Left lobe of liver (tissue), 2 donors: ENCODE measurements at regions not wholly inside any gene's neighbourhood (a gene's known extent, or its start where the extent isn't known, plus 50 kb on each side); places are given as distances from the start of the nearest gene placed in this dataset.
"Not testable (repeated sequence)": the region's sequence is repeated elsewhere in the genome, so short reads cannot be mapped to it uniquely, and the experiment has no call there.

Source experiments
- ATAC-seq: fragments of 200-7000 bp; cut with Tn5 transposase; one replicate; pipeline ENCODE4 v1.9.1; 2020; ENCODE audit warnings: mild to moderate bottlenecking, moderate library complexity
- DNase-seq: peaks from one replicate; pipeline ENCODE4 v3.0.0-alpha.2; 2020; ENCODE audit warnings: low spot score
- donor health status: DM: no; HTN: no; CAD: no; lungs with moderate emphysema.
- donor health status: DM: no; HTN: yes; CAD: no.

DNA sequence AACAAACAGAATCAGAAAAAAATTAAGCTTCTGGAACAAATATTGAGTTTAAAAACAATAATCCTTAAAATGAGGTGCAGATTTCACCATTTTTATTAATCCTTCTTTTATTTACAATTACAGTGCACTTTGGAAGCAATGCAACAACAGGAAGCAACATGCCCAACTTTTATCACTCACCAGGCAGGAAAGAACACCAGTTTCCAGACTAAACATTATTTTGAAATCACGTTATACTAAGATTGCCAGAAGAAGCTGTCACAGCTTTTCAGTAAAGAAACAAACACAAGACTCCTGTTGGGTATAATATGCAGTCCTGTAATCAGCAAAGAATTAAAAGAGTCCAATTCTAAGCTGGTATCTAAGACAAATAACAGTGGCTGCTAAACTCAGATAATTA, 137.9 kb upstream of the ZC3H15 start:
- no peak for DNase-seq
- ATAC-seq, result peak; percentile 23

- DNase-seq (no peak), ATAC-seq (no peak)
Observed at GRCh38 chr2:186349508-186349907, 136.6 kb upstream of the ZC3H15 start.

- not testable (repeated sequence) for DNase-seq, ATAC-seq
Observed at GRCh38 chr2:186354160-186354559, 131.9 kb upstream of the ZC3H15 start.

- no peak for DNase-seq
- ATAC-seq, result no peak
Observed at GRCh38 chr2:186365406-186365805, 120.7 kb upstream of the ZC3H15 start.

DNA sequence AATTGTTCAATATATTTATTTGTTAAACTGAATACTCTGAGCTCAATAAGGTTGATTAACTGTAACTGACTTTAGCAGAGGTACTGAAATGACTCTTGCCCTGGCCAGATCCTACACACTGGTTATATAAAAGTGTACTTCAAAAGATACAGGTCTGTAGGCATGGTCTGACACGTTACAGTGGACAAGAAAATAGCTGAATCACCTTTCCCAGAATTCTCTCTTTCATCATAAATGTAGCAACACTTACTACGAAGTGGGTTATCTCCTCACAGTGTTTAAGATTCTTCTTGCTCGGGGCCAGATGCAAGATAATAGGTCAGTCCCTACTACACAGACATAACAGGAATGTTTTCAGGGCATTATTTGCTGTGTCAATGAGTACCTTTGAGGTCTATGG, 107.0 kb upstream of the ZC3H15 start:
- DNase-seq (no peak), ATAC-seq (peak; percentile 51)

GRCh38 chr2:186380805-186381204, 105.3 kb upstream of the ZC3H15 start:
- ATAC-seq (no peak), DNase-seq (no peak)

GRCh38 chr2:186381573-186381972, 104.5 kb upstream of the ZC3H15 start:
- no peak for DNase-seq

DNA sequence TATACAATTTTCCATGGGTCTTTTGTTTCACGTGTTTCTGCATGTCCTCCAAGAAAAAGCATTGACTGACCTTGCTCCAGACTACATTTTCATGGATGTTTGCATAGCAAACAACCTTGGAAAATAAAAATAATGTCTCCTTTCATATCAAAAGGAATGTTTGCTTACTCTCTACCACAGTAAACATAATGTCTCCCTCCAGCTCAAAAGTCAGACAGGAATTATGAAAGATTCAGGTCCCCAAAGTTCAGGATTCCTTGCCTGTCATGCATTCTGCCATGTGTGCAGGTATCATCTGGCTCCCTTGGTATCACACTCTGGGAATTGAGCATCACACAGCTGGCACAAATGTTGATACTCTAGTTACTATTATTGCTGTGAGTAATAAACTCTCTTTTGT, 103.1 kb upstream of the ZC3H15 start:
- ATAC-seq, result peak; percentile 82
- DNase-seq, result no peak

More at GRCh38 chr2:186381573-186381972, 104.5 kb upstream of the ZC3H15 start:
- ATAC-seq, result no peak

DNA sequence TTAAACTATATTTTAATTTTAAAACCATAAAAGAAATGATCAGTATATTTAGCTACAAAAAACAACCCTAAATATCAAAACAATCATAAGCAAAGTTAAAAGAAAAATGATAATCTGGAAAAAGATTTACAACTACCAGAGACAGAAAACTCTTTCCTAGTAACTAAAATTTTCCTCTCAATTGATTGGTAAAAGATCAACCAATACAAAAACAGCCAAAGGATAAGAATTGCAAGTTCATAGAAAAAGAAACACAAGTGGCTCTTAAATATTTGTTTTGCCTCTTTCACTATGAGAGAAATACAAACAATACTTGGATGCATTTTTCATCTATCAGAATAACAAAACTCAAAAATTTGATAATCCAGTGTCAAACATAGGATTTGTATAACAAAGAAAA, 101.8 kb upstream of the ZC3H15 start:
- ATAC-seq (no peak), DNase-seq (no peak)

- ATAC-seq, DNase-seq: not testable (repeated sequence)
Observed at GRCh38 chr2:186385638-186386201, 100.3 kb upstream of the ZC3H15 start.

DNA sequence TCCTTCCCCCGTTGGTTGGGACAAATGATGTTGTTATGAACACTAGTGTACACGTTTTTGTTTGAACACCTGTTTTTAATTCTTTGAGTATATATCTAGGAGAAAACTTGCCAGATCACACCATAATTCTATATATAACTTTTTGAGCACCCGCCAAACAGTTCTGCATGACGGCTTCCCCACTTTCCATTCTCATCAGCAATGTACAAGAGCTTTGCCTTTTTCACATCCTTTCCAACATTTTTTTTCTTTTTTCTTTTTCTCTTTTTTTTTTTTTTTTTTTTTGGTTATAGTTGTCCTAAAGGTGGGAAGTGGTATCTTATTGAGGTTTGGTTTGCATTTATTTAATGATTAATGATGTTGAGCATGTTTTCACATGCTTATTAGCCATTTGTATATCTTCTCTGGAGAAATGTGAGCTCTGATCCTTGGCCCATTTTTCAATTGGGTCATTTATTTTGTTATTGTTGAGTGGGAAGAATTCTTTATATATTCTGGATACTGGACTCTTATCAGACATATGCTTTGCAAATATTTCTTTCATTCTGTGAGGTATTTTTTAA, 86.9 kb upstream of the ZC3H15 start:
- DNase-seq (no peak), ATAC-seq (no peak)

- no peak for DNase-seq
- ATAC-seq, result no peak
Observed at GRCh38 chr2:186405842-186406241, 80.2 kb upstream of the ZC3H15 start.

DNA sequence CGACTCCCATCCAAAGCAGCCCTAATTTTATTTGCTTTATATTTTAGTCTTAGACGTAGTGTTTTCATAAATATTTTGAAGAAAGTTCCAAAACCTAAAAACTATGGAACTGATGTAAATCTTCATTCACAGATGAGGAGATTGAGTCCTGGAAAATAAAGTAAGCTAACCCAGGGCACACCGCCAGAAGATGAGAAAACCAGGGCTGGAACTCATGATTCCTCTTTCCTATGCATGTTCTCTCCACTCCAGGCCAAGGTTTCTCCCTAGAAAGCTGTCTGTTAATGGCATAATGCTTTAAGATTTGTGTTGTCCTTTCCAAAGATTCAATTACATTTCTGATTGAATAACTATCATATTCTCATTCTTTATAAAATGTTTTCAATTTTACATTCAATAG, 78.4 kb upstream of the ZC3H15 start:
- DNase-seq (no peak), ATAC-seq (no peak)

GRCh38 chr2:186410802-186411201, 75.3 kb upstream of the ZC3H15 start:
- DNase-seq (no peak), ATAC-seq (peak; percentile 47)

- ATAC-seq, result no peak
- no peak for DNase-seq
Observed at GRCh38 chr2:186422226-186422625, 63.8 kb upstream of the ZC3H15 start.

GRCh38 chr2:186423481-186423880, 62.6 kb upstream of the ZC3H15 start:
- DNase-seq (no peak), ATAC-seq (no peak)

DNA sequence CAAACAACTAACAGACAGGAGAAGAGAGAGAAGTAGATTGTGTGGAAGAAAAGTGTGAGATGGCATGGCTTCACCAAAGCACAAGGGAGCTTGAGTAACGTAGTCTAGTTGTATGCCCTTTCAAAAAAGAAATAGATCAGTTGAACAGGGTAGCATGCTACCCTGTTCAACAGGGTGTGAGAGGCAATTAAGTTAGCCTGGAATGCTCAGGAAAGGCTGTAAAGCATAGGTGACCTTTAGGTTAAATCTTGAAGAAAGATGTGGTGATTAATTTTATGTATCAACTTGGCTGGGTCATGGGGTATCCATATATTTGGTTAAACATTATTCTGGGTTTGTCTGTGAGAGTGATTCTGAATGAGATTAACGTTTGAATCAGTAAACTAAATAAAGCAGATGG, 61.8 kb upstream of the ZC3H15 start:
- no peak for ATAC-seq
- DNase-seq, result no peak

DNA sequence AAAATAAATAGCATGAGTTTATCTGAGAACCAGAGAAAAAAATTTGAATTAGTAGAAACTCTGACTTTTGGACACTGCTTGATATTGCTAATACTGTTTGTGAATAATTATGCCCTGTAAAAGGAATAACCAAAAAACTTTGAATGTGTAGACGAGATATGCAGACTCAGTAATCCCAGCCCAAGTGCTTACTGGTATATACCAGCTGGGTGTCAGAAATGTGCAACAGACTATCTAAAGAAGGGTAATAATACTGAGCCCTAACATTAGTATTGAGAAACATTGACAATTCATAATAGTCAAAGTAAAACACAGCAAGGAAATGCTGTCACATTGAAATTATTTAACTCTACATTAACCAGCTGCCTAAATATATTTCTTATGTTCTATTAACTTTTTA, 60.5 kb upstream of the ZC3H15 start:
- DNase-seq (no peak), ATAC-seq (no peak)

DNA sequence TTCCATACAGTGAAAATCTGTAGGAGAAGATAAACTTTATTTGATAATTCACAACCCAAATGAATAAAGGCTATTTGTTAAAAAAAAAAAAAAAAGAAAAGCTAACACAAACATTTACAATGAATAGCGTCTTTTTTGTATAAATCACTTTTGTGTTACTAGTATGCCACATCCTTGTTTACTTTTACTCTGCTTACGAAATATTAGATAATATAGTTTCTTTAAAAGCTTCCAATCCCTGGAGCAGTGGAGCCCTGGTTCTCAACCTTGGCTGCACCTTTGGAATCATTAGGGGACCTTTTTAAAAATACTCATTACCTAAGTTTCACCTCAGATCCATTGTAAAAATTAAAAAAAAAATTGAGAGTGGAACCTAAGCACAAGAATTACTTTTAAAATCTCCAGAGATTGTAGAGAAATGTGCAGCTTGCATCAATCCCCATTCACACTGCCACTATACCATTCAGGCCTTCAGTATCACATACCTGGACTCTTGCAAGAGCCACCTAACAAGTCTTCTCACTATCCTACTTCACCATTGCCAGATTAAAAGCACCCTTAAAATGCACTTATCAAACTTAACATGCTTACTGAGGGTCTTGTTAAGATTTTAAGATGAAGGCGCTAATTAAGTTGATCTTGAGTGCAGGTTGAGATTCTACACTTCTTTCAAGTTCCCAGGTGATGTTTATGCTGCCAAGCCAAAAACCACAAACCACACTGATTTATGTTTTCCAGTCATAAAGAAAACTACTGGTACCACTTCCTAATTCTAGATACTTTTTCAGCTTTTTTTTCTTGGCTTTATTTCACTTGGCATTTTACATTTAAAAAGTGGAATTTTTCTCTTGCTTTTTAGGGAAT, 59.7 kb upstream of the ZC3H15 start:
- no peak for DNase-seq
- no peak for ATAC-seq

DNA sequence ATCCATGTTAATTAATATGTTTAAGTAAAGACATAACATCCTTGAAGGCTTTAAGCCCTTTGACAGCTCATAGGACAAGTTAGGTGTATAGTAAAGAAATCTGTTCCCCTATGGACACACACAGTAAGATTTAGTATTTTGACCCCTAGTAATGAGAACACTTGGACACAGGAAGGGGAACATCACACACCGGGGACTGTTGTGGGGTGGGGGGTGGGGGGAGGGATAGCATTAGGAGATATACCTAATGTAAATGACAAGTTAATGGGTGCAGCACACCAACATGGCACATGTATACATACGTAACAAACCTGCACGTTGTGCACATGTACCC, 59.1 kb upstream of the ZC3H15 start:
- not testable (repeated sequence) for ATAC-seq, DNase-seq

DNA sequence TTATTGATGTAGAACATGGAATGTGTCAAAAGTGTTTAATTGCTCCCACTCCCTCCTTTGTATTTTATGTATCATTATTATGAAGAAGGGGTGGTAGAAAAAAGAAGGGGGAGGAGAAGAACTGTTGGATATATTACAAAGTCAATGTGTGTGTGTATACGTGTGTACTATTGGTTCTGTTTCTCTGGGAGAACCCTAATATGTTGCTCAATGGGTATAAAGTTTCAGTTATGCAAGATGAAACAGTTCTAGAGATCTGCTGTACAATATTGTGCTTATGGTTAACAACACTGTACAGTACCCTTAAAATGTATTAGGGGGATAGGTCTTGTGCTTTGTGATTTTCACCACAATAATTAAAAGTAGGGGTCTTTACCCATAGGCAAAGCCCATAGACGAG, 58.1 kb upstream of the ZC3H15 start:
- peak; percentile 90 for ATAC-seq
- no peak for DNase-seq

- ATAC-seq (no peak), DNase-seq (no peak)
Observed at GRCh38 chr2:186429104-186429503, 57.0 kb upstream of the ZC3H15 start.
